Hematopoietic multipotent progenitor cell (in vitro differentiated cells): ENCODE measurements at regions not wholly inside any gene's neighbourhood (a gene's known extent, or its start where the extent isn't known, plus 50 kb on each side); places are given as distances from the start of the nearest gene placed in this dataset. TPM values are rescaled to one million over a fixed set of nuclear protein-coding genes. Genes with fewer than 3 reads are reported as not detected.
"Not testable (repeated sequence)": the region's sequence is repeated elsewhere in the genome, so short reads cannot be mapped to it uniquely, and the experiment has no call there.

Experiments used
- DNase-seq, 3 donors: peaks; one replicate each; pipeline ENCODE4 v3.0.0-alpha.2; 2011 to 2015; ENCODE audit warnings: low read depth in 2 of 3, low spot score in 2 of 3
- small RNA-seq: library from RNA; depleted of rRNA; stranded (forward); fragments of <200 nt; gene quantifications from one replicate; pipeline ENCODE3, GENCODE V24; 2012

GRCh38 chr9:40909821-40910220 lies 218.7 kb downstream of the FOXD4L6 start:
- DNase-seq: no peak

- not testable (repeated sequence) for DNase-seq
Observed at GRCh38 chr9:40909111-40909510, 219.4 kb downstream of the FOXD4L6 start.

GRCh38 chr9:40907657-40908624 lies 220.5 kb downstream of the FOXD4L6 start:
- no peak for DNase-seq

GRCh38 chr9:40906879-40907278 lies 221.6 kb downstream of the FOXD4L6 start:
- not testable (repeated sequence) for DNase-seq

GRCh38 chr9:40892315-40892714 lies 236.2 kb downstream of the FOXD4L6 start:
- DNase-seq: not testable (repeated sequence)

GRCh38 chr9:40885858-40886257 lies 242.6 kb downstream of the FOXD4L6 start:
- DNase-seq: not testable (repeated sequence)

- DNase-seq: not testable (repeated sequence)
Observed at GRCh38 chr9:40884902-40885490, 243.5 kb downstream of the FOXD4L6 start.

GRCh38 chr9:40884072-40884901 lies 244.2 kb downstream of the FOXD4L6 start:
- DNase-seq: no peak

- not testable (repeated sequence) for DNase-seq
Observed at GRCh38 chr9:40883423-40884071, 244.9 kb downstream of the FOXD4L6 start.

- DNase-seq: not testable (repeated sequence)
Observed at GRCh38 chr9:40873753-40874295, 254.7 kb downstream of the FOXD4L6 start.

GRCh38 chr9:40868437-40868836 lies 260.0 kb downstream of the FOXD4L6 start:
- not testable (repeated sequence) for DNase-seq

Small RNA genes in the stretch of these regions (small RNA-seq; reads per million reads assigned to genes)
- gene AL353626.2 (not detected), gene MIR1299 (not detected)
